ENCODE measurements at regions not wholly inside any gene's neighbourhood (a gene's known extent, or its start where the extent isn't known, plus 50 kb on each side); places are given as distances from the start of the nearest gene placed in this dataset.

- Histone ChIP-seq H3K27ac (ENCODE audit: low read depth, low read length, poor library complexity, severe bottlenecking) (no peak overlapping the region), H3K9ac (ENCODE audit: low read length) (no peak overlapping the region), H3K4me2 (ENCODE audit: low read length) (no peak overlapping the region), H3K79me2 (ENCODE audit: insufficient read depth, low read length) (no peaks in the 10 kb centered on the region), H2AFZ (ENCODE audit: low read length) (no peak overlapping the region), H3K9me2 (ENCODE audit: low read depth, low read length) (no peaks in the 10 kb centered on the region), H3F3A (ENCODE audit: insufficient read depth, low read length) (no peaks in the 10 kb centered on the region), H3K27me3 (ENCODE audit: insufficient read depth, low read length) (no peaks in the 10 kb centered on the region; the same call in 1 of the 2 replicates), H4K20me1 (ENCODE audit: insufficient read depth, low read length) (no peaks in the 10 kb centered on the region), H3K36me3 (ENCODE audit: insufficient read depth, low read length) (no peaks in the 10 kb centered on the region; the same call in 1 of the 2 replicates), H3K9me3 (ENCODE audit: low read length) (no peaks in the 10 kb centered on the region), H3K4me1 (ENCODE audit: insufficient read depth, low read length, severe bottlenecking) (peaks cover 8% of the 10 kb centered on the region), H3K4me3 (ENCODE audit: low read depth, low read length, poor library complexity, severe bottlenecking) (no peak overlapping the region)
- no peak for TF ChIP-seq CTCF (IDR thresholded peaks at IDR 0.05; ENCODE audit: low read length)
- TF ChIP-seq EZH2 (IDR thresholded peaks at IDR 0.05; ENCODE audit: borderline replicate concordance, low read length), result no peak
Measured at GRCh38 chr1:234696148-234696576, 86.2 kb upstream of the IRF2BP2 start.

- Histone ChIP-seq H2AFZ (ENCODE audit: low read length) (no peak overlapping the region), H4K20me1 (ENCODE audit: insufficient read depth, low read length) (no peaks in the 10 kb centered on the region), H3K79me2 (ENCODE audit: insufficient read depth, low read length) (no peaks in the 10 kb centered on the region), H3K9me3 (ENCODE audit: low read length) (no peaks in the 10 kb centered on the region), H3K27me3 (ENCODE audit: insufficient read depth, low read length) (no peaks in the 10 kb centered on the region; the same call in 1 of the 2 replicates), H3F3A (ENCODE audit: insufficient read depth, low read length) (no peaks in the 10 kb centered on the region), H3K4me1 (ENCODE audit: insufficient read depth, low read length, severe bottlenecking) (no peaks in the 10 kb centered on the region), H3K27ac (ENCODE audit: low read depth, low read length, poor library complexity, severe bottlenecking) (no peak overlapping the region), H3K36me3 (ENCODE audit: insufficient read depth, low read length) (no peaks in the 10 kb centered on the region; the same call in 1 of the 2 replicates), H3K4me3 (ENCODE audit: low read depth, low read length, poor library complexity, severe bottlenecking) (no peak overlapping the region), H3K4me2 (ENCODE audit: low read length) (no peak overlapping the region), H3K9me2 (ENCODE audit: low read depth, low read length) (no peaks in the 10 kb centered on the region), H3K9ac (ENCODE audit: low read length) (no peak overlapping the region)
- TF ChIP-seq CTCF (IDR thresholded peaks at IDR 0.05; ENCODE audit: low read length), result no peak
- no peak for TF ChIP-seq EZH2 (IDR thresholded peaks at IDR 0.05; ENCODE audit: borderline replicate concordance, low read length)
Measured at GRCh38 chr1:234694661-234695060, 84.7 kb upstream of the IRF2BP2 start.

GRCh38 chr1:234692966-234693580 is 83.1 kb upstream of the IRF2BP2 start:
- TF ChIP-seq EZH2 (IDR thresholded peaks at IDR 0.05; ENCODE audit: borderline replicate concordance, low read length) (no peak), CTCF (IDR thresholded peaks at IDR 0.05; ENCODE audit: low read length) (no peak)
- H3K4me2 ChIP-seq (ENCODE audit: low read length), result no peak overlapping the region
- H2AFZ ChIP-seq (ENCODE audit: low read length), result no peak overlapping the region
- no peaks in the 10 kb centered on the region for H3K9me2 ChIP-seq (ENCODE audit: low read depth, low read length)
- no peaks in the 10 kb centered on the region; the same call in 1 of the 2 replicates for H3K36me3 ChIP-seq (ENCODE audit: insufficient read depth, low read length)
- no peaks in the 10 kb centered on the region for H4K20me1 ChIP-seq (ENCODE audit: insufficient read depth, low read length)
- H3F3A ChIP-seq (ENCODE audit: insufficient read depth, low read length), result no peaks in the 10 kb centered on the region
- H3K27ac ChIP-seq (ENCODE audit: low read depth, low read length, poor library complexity, severe bottlenecking), result no peak overlapping the region
- H3K79me2 ChIP-seq (ENCODE audit: insufficient read depth, low read length), result no peaks in the 10 kb centered on the region
- H3K27me3 ChIP-seq (ENCODE audit: insufficient read depth, low read length), result no peaks in the 10 kb centered on the region; the same call in 1 of the 2 replicates
- H3K9ac ChIP-seq (ENCODE audit: low read length), result no peak overlapping the region
- H3K4me1 ChIP-seq (ENCODE audit: insufficient read depth, low read length, severe bottlenecking), result no peaks in the 10 kb centered on the region
- H3K9me3 ChIP-seq (ENCODE audit: low read length), result no peaks in the 10 kb centered on the region
- no peak overlapping the region for H3K4me3 ChIP-seq (ENCODE audit: low read depth, low read length, poor library complexity, severe bottlenecking)
